ENCODE measurements at regions not wholly inside any gene's neighbourhood (a gene's known extent, or its start where the extent isn't known, plus 50 kb on each side); places are given as distances from the start of the nearest gene placed in this dataset.

DNA sequence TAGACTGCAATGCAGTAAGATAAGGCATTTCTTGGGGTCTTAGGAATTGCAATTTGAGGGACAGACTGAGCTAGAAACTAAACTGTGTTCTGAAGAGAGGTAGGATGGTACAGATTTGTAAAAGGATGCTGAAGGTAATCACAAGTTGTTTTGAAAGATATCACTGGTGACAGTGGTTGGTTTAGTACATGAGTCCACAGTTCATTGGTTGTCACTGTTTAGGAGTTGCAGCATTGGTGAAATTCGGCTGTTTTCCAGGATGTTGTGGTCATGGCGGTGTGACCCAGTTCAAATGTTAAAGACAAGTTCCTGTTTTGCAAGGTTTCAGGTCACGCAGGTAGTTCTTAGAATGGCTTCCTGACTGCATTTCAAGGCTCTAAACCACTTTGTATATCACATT is 292.8 kb upstream of the B3GALT2 start (continued):
- TF ChIP-seq, protein P1, sequence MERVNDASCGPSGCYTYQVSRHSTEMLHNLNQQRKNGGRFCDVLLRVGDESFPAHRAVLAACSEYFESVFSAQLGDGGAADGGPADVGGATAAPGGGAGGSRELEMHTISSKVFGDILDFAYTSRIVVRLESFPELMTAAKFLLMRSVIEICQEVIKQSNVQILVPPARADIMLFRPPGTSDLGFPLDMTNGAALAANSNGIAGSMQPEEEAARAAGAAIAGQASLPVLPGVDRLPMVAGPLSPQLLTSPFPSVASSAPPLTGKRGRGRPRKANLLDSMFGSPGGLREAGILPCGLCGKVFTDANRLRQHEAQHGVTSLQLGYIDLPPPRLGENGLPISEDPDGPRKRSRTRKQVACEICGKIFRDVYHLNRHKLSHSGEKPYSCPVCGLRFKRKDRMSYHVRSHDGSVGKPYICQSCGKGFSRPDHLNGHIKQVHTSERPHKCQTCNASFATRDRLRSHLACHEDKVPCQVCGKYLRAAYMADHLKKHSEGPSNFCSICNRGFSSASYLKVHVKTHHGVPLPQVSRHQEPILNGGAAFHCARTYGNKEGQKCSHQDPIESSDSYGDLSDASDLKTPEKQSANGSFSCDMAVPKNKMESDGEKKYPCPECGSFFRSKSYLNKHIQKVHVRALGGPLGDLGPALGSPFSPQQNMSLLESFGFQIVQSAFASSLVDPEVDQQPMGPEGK (CRISPR knock-in tag; IDR thresholded peaks at IDR 0.05; ENCODE audit: borderline replicate concordance) = no peak

DNA sequence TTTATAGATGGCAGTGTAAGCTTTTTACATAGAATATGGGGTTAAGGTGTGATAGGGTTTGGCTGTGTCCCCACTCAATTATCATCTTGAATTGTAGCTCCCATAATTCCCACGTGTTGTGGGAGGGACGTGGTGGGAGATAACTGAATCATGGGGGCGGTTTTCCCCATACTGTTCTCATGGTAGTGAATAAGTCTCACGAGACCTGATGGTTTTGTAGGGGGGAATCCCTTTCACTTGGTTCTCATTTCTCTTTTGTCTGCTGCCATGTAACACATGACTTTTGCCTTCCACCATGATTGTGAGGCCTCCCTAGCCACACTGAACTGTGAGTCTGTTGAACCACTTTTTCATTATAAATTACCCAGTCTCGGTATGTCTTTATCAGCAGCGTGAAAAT is 290.3 kb upstream of the B3GALT2 start:
- no peak for ATAC-seq
- TF ChIP-seq SNAI2 (CRISPR knock-in tag; IDR thresholded peaks at IDR 0.05) (no peak), RARB (CRISPR knock-in tag; IDR thresholded peaks at IDR 0.05) (no peak), PPARA (CRISPR knock-in tag; IDR thresholded peaks at IDR 0.05; ENCODE audit: borderline replicate concordance) (no peak), ZFP30 (CRISPR knock-in tag; IDR thresholded peaks at IDR 0.05) (no peak), ESRRG (CRISPR knock-in tag; IDR thresholded peaks at IDR 0.05) (no peak), TCF4 (CRISPR knock-in tag; IDR thresholded peaks at IDR 0.05; ENCODE audit: borderline replicate concordance) (no peak)
- TF ChIP-seq, protein P2, sequence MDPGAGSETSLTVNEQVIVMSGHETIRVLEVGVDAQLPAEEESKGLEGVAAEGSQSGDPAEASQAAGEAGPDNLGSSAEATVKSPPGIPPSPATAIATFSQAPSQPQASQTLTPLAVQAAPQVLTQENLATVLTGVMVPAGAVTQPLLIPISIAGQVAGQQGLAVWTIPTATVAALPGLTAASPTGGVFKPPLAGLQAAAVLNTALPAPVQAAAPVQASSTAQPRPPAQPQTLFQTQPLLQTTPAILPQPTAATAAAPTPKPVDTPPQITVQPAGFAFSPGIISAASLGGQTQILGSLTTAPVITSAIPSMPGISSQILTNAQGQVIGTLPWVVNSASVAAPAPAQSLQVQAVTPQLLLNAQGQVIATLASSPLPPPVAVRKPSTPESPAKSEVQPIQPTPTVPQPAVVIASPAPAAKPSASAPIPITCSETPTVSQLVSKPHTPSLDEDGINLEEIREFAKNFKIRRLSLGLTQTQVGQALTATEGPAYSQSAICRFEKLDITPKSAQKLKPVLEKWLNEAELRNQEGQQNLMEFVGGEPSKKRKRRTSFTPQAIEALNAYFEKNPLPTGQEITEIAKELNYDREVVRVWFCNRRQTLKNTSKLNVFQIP (CRISPR knock-in tag; IDR thresholded peaks at IDR 0.05; ENCODE audit: borderline replicate concordance, low read depth) = no peak

DNA sequence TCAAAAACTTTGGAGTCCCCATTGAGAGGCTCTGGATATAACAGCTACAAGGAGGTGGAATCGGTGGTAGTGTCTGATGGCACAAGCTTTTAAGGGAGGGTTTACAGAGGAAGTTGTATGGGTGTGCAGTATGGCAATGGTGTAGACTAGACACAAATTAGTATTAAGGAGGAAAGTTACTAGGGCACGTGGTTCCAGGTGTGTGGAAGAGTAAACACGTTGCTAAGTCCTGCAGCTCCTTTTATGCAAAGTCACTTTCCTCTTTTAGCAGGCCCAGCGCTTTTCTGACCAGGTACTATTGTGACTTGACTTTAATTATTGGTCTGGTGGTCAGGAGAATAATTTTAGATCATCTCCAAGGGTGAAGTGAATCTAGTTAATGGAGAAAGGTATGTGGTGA is 287.5 kb upstream of the B3GALT2 start:
- no peak for TF ChIP-seq ARNTL (CRISPR knock-in tag; IDR thresholded peaks at IDR 0.05; ENCODE audit: borderline replicate concordance, low read depth)

DNA sequence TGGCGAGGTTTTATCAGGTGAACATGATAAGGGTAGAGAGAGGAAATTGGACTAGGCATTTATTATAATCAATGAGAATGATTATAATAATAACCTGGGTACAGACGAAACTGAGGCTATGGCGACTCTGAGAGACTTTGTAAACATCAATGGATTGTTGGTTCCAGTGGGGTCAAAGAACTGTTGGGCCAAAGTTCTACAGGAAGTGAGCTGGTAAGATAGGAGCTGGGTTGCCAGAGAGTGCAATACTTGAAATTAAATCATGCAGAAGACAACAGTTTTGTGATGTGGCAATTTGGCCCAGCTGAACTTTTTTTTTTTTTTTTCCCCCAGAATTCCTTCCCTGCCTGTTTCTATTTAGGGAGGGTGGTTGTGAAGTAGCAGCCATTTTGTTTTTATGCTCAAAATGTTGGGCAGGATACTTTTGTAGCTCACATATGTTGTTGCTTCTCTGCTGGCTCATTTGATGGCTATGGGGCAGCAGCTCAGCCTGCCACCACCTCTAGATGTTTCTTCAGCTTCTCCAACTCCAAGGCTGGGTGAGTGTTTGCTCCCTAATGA is 286.5 kb upstream of the B3GALT2 start:
- TF ChIP-seq TCF4 (CRISPR knock-in tag; IDR thresholded peaks at IDR 0.05; ENCODE audit: borderline replicate concordance) (no peak), RARB (CRISPR knock-in tag; IDR thresholded peaks at IDR 0.05) (no peak), ARNTL (CRISPR knock-in tag; IDR thresholded peaks at IDR 0.05; ENCODE audit: borderline replicate concordance, low read depth) (no peak), ESRRG (CRISPR knock-in tag; IDR thresholded peaks at IDR 0.05) (no peak), BACH2 (CRISPR knock-in tag; IDR thresholded peaks at IDR 0.05; ENCODE audit: borderline replicate concordance) (no peak), ZNF565 (CRISPR knock-in tag; conservative IDR thresholded peaks at IDR 0.05; ENCODE audit: low read depth) (no peak), CSDC2 (CRISPR knock-in tag; IDR thresholded peaks at IDR 0.05) (no peak), TOX (CRISPR knock-in tag; IDR thresholded peaks at IDR 0.05; ENCODE audit: borderline replicate concordance) (no peak), ZFP3 (CRISPR knock-in tag; IDR thresholded peaks at IDR 0.05) (no peak)
- TF ChIP-seq, protein P1 (CRISPR knock-in tag; IDR thresholded peaks at IDR 0.05; ENCODE audit: borderline replicate concordance) = no peak
- no peak for ATAC-seq

More for the DNA sequence above, 287.5 kb upstream of the B3GALT2 start:
- no peak for ATAC-seq

DNA sequence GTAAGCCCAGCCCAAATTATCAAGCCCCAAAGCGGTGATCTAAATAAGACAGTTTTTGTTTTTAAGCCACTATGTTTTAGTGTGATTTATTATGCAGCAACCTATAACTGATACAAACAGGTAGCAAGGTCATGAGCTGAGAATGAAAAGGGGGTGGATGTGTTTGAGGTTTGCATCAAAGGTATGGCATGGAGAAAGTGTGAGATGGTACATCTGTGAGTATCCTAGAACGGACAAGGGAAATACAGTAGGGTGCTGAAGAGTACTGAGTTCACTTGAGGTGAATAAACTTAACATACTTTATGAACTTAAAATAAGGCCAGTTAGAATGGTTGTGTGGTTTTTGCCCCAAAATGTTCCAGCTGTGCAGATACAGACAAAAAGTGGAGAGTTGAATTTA is 286.0 kb upstream of the B3GALT2 start:
- no peak for ATAC-seq
- TF ChIP-seq ZFP30 (CRISPR knock-in tag; IDR thresholded peaks at IDR 0.05) (no peak), PPARA (CRISPR knock-in tag; IDR thresholded peaks at IDR 0.05; ENCODE audit: borderline replicate concordance) (no peak), ZC3H10 (CRISPR knock-in tag; IDR thresholded peaks at IDR 0.05) (no peak), TCF4 (CRISPR knock-in tag; IDR thresholded peaks at IDR 0.05; ENCODE audit: borderline replicate concordance) (no peak), RARB (CRISPR knock-in tag; IDR thresholded peaks at IDR 0.05) (no peak), GLIS3 (CRISPR knock-in tag; IDR thresholded peaks at IDR 0.05) (no peak), SNAI2 (CRISPR knock-in tag; IDR thresholded peaks at IDR 0.05) (no peak), CSDC2 (CRISPR knock-in tag; IDR thresholded peaks at IDR 0.05) (no peak), ZFP3 (CRISPR knock-in tag; IDR thresholded peaks at IDR 0.05) (no peak)
- TF ChIP-seq, protein P3, sequence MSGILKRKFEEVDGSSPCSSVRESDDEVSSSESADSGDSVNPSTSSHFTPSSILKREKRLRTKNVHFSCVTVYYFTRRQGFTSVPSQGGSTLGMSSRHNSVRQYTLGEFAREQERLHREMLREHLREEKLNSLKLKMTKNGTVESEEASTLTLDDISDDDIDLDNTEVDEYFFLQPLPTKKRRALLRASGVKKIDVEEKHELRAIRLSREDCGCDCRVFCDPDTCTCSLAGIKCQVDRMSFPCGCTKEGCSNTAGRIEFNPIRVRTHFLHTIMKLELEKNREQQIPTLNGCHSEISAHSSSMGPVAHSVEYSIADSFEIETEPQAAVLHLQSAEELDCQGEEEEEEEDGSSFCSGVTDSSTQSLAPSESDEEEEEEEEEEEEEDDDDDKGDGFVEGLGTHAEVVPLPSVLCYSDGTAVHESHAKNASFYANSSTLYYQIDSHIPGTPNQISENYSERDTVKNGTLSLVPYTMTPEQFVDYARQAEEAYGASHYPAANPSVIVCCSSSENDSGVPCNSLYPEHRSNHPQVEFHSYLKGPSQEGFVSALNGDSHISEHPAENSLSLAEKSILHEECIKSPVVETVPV (CRISPR knock-in tag; IDR thresholded peaks at IDR 0.05) = no peak
- TF ChIP-seq, protein P4, sequence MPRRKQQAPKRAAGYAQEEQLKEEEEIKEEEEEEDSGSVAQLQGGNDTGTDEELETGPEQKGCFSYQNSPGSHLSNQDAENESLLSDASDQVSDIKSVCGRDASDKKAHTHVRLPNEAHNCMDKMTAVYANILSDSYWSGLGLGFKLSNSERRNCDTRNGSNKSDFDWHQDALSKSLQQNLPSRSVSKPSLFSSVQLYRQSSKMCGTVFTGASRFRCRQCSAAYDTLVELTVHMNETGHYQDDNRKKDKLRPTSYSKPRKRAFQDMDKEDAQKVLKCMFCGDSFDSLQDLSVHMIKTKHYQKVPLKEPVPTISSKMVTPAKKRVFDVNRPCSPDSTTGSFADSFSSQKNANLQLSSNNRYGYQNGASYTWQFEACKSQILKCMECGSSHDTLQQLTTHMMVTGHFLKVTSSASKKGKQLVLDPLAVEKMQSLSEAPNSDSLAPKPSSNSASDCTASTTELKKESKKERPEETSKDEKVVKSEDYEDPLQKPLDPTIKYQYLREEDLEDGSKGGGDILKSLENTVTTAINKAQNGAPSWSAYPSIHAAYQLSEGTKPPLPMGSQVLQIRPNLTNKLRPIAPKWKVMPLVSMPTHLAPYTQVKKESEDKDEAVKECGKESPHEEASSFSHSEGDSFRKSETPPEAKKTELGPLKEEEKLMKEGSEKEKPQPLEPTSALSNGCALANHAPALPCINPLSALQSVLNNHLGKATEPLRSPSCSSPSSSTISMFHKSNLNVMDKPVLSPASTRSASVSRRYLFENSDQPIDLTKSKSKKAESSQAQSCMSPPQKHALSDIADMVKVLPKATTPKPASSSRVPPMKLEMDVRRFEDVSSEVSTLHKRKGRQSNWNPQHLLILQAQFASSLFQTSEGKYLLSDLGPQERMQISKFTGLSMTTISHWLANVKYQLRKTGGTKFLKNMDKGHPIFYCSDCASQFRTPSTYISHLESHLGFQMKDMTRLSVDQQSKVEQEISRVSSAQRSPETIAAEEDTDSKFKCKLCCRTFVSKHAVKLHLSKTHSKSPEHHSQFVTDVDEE (CRISPR knock-in tag; IDR thresholded peaks at IDR 0.05) = no peak
- TF ChIP-seq, protein P2 (CRISPR knock-in tag; IDR thresholded peaks at IDR 0.05; ENCODE audit: borderline replicate concordance, low read depth) = no peak
- TF ChIP-seq, protein P1 (CRISPR knock-in tag; IDR thresholded peaks at IDR 0.05; ENCODE audit: borderline replicate concordance) = no peak
